ENCODE measurements at regions not wholly inside any gene's neighbourhood (a gene's known extent, or its start where the extent isn't known, plus 50 kb on each side); places are given as distances from the start of the nearest gene placed in this dataset.

DNA sequence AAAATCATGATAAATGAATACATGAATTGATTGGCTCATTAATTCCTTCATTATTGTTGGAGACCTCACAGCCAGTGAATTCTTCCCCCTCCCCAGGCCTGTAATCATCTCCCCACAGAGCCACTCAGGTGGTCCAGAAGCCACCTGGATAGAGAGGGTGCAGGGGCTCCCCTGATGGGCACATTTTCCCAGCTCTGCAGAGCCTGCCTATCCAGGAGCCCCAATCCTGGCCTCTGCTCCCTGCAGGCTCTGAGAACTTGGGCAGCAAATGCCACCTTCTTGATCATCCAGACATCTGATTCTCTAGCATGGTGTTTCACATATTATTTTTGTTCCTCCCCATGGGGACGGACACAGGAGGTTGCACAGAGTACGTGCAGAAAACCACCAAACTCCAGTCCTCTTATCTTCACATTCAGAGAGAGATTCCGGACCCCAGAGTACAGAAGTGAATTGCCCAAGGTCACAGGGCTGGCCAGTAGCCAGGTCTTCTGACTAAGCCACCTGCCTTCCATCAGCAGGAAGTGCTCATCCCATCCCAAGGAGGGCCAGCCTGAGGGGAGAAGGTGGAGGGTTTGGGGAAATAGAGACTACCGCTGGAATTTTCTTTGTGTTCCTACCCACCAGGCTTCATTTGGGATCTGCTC, 348.0 kb downstream of the BUD13 start:
- DNase-seq (ENCODE audit: low read depth) = no peak
- H3K4me3 ChIP-seq (ENCODE audit: low read length) = no peak overlapping the region
- TF ChIP-seq, protein P1, sequence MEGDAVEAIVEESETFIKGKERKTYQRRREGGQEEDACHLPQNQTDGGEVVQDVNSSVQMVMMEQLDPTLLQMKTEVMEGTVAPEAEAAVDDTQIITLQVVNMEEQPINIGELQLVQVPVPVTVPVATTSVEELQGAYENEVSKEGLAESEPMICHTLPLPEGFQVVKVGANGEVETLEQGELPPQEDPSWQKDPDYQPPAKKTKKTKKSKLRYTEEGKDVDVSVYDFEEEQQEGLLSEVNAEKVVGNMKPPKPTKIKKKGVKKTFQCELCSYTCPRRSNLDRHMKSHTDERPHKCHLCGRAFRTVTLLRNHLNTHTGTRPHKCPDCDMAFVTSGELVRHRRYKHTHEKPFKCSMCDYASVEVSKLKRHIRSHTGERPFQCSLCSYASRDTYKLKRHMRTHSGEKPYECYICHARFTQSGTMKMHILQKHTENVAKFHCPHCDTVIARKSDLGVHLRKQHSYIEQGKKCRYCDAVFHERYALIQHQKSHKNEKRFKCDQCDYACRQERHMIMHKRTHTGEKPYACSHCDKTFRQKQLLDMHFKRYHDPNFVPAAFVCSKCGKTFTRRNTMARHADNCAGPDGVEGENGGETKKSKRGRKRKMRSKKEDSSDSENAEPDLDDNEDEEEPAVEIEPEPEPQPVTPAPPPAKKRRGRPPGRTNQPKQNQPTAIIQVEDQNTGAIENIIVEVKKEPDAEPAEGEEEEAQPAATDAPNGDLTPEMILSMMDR (conservative IDR thresholded peaks at IDR 0.05; ENCODE audit: low read depth, low read length) = no peak

DNA sequence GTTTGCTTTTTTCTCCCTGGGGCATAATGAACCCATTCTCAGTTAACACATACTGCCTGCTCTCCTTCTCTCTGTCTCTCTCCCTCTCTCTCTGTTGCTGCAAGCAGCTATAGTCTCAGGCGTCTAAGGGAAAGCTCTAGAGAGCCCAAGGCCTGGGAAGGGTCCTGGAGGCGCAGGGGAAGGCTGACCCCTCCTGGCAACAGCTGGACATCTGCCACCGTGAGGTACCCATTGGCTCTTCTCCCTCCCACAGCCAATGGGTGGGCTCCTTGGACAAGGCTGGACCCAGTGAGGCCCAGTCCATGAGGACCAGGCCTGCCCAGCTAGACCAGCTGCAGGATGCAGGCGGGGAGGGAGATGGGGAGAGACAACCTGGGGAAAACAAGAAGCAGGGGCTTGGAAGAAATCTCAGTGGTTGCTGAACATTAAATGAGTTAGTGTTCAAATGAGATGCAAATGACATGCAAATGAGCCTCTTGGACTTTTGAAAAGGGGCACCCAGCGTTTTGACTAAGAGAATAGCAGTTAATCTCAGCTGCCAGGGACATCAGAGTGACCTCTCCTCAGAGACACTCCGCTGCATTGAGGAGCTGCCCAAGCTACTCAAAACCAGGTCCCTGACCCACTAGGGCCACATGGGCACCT, 349.7 kb downstream of the BUD13 start:
- TF ChIP-seq, protein P1 (conservative IDR thresholded peaks at IDR 0.05; ENCODE audit: low read depth, low read length) = no peak
- no peak for DNase-seq (ENCODE audit: low read depth)
- H3K4me3 ChIP-seq (ENCODE audit: low read length) = no peak overlapping the region

DNA sequence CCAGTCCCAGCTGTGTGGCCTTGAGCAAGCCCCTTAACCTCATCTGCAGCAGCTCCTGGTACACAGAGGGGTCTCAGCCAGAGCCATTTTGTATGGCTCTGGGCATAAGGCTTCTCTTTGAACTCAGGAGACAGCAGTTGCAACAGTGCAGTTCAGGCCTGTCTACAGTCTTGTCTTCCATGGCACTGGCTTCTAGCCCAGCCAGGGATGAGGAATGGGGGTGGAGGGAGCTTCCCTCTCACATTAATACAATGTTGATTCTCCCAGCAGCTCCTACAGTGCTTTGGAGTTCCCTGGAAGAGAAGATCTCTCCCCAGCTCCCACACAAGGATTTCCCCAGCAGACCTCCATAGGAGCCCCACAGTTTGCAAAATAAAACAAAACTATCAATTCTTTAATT, 350.2 kb downstream of the BUD13 start:
- TF ChIP-seq, protein P1 (conservative IDR thresholded peaks at IDR 0.05; ENCODE audit: low read depth, low read length) = no peak
- no peak for DNase-seq (ENCODE audit: low read depth)
- no peak overlapping the region for H3K4me3 ChIP-seq (ENCODE audit: low read length)

DNA sequence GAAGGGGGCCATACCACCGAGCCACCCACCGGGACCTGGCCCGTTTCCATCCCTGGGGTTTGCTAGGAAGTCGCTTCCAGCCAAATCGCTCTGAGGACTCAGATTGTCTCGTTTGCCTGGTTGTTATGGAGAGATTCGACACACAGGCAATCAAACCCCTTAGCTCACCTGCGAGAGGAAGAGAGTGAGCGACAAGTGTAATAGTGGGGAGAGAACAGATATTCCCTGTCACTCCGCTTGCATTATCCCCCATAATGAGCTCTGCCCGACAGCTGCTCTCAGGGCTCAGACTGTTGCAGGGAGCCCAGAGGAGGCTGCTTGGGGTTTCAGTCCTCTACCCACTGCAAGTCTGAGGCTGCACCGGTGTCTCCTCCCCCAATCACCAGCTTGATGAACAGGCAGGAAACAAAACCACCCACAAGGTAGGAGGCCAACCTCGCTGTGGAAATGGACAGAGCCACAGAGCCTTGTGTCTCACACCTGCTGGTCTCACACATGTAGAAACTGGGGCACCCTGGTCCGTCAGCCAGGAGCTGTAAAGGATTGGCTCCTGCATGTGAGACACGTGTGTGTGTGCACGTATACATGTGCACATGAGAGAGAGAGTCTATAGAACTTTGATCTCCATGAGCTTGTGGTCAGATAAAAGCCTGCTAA, 351.1 kb downstream of the BUD13 start:
- TF ChIP-seq, protein P1 (conservative IDR thresholded peaks at IDR 0.05; ENCODE audit: low read depth, low read length) = no peak
- DNase-seq (ENCODE audit: low read depth) = no peak
- no peak overlapping the region for H3K4me3 ChIP-seq (ENCODE audit: low read length)

DNA sequence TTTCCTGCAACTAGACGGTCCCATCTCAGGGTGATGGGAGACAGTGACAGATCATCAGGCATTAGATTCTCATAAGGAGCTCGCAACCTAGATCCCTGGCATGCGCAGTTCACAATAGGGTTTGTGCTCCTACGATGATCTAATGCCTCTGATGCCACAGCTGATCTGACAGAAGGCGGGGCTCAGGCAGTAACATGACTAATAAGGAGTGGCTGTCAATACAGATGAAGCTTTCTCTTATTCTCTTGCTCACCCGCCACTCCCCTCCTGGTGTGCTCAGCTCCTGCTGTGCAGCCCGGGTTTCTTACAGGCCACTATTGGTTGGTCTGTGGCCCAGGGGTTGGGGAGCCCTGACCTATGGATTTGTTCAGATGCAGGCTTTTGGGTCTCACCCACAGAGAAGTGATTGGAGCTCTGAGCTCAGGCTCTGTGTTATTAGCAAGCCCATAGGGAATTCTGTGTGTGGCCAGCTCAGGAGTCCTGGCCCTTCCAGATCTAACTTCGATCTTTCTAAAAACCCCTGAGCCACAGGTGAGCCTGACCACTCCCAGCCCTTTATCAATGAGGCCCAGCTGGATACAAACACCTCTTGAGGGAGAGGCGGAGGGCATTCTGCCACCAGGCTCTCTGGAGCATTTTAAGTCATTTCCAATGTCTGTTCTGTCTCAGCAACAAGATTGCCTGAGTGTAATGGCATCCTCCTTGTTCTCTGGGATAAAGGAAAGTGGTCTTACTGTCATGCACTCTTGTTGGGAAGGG, 351.8 kb downstream of the BUD13 start:
- H3K4me3 ChIP-seq (ENCODE audit: low read length) = no peak overlapping the region
- DNase-seq (ENCODE audit: low read depth) = no peak
- TF ChIP-seq, protein P1 (conservative IDR thresholded peaks at IDR 0.05; ENCODE audit: low read depth, low read length) = no peak

DNA sequence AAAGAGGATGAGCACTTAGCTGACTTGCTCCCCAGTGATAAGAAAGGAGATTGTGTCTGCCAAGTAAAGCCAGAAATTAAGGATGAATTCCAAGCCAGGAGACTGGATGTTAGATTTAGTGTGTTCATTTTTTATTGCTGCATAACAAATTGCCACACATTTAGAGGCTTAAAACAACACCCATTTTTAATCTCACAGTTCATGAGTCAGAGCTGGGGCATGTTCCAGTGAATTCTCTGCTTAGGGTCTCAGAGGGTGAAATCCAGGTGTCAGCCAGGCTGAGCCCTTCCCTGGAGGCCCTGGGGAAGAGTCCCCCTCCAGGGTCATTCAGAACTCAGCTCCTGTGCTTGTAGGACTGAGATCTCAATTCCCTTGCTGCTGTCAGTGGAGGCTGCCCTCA, 352.8 kb downstream of the BUD13 start:
- no peak overlapping the region for H3K4me3 ChIP-seq (ENCODE audit: low read length)

More for the DNA sequence above, 352.8 kb downstream of the BUD13 start:
- DNase-seq (ENCODE audit: low read depth) = no peak
- TF ChIP-seq, protein P1 (conservative IDR thresholded peaks at IDR 0.05; ENCODE audit: low read depth, low read length) = no peak

Data from retinal pigment epithelial cell (primary cell).